ENCODE measurements at regions not wholly inside any gene's neighbourhood (a gene's known extent, or its start where the extent isn't known, plus 50 kb on each side); places are given as distances from the start of the nearest gene placed in this dataset.

DNA sequence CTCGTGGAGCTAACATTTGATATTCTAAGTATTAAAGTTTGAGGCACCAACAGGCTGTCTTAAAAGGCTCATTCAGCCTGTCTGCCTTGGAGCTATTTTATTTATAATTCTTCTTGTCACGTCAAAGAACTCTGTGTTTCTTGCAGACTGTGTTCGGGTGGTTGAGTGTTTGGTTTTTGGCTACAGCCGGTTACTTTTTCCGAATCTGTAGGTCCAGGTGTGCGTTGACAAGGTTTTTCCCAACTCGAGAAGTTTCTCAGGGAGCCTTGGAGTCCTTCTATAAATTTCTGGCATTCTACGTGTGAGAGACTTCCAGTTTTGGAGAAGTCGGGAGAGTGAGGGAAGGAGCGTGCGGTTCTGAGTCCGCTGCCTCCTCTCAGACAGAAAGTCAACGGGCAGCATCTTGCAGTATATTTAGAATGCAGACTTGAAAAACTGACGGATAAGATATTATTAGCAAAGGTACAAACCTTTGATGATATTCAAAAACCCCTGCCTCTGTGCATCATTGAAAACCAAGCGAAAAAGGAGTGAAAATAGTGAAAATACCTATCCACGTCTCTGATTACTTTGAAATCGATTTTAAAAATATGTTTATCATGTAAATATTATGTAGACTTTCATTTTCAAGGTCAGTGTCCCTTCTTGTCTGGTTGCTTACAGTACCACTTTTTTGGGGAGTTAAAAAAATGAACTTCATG, 85.2 kb upstream of the PPARA start (continued):
- TF ChIP-seq ZNF462 (CRISPR knock-in tag; IDR thresholded peaks at IDR 0.05) (no peak), NANOG (IDR thresholded peaks at IDR 0.05; ENCODE audit: borderline replicate concordance) (no peak), STAT1 (IDR thresholded peaks at IDR 0.05; ENCODE audit: unreplicated experiment) (no peak)

- H3K36me3 Mint-ChIP-seq (ENCODE audit: low read depth): no peaks in the 10 kb centered on the region
- no peak for ATAC-seq
- no peaks in the 10 kb centered on the region; the same call in 2 of the 3 replicates for H3K9me3 Mint-ChIP-seq
- H3K4me3 Mint-ChIP-seq: no peak overlapping the region
- no peak overlapping the region for H3K27ac ChIP-seq (ENCODE audit: low read depth)
- H3K27ac Mint-ChIP-seq: no peak overlapping the region
- no peak overlapping the region for H3K4me2 ChIP-seq
- H3K36me3 ChIP-seq (ENCODE audit: insufficient read depth): no peaks in the 10 kb centered on the region; the same call in 1 of the 2 replicates
- peaks cover 58% of the 10 kb centered on the region for H3K27me3 ChIP-seq (ENCODE audit: insufficient read depth)
- no peaks in the 10 kb centered on the region for H3K9me2 ChIP-seq (ENCODE audit: insufficient read depth)
- H3F3A ChIP-seq (replicated peaks; ENCODE audit: low read depth): peaks cover 14% of the 10 kb centered on the region
- H3K27me3 Mint-ChIP-seq (ENCODE audit: insufficient read depth, low read depth, poor library complexity): peaks cover 29% of the 10 kb centered on the region
- no peaks in the 10 kb centered on the region for H4K20me1 ChIP-seq (replicated peaks; ENCODE audit: insufficient read depth)
- H2AFZ ChIP-seq: no peak overlapping the region
- no peak for DNase-seq (ENCODE audit: low spot score)
- no peak overlapping the region for H3K4me3 ChIP-seq
- H3K79me2 ChIP-seq (replicated peaks; ENCODE audit: insufficient read depth): no peaks in the 10 kb centered on the region; the same call in 1 of the 2 replicates
- H3K4me1 Mint-ChIP-seq: peaks cover 15% of the 10 kb centered on the region
- peaks cover 25% of the 10 kb centered on the region for H3K4me1 ChIP-seq (ENCODE audit: insufficient read depth)
- TF ChIP-seq ZNF331 (CRISPR knock-in tag; IDR thresholded peaks at IDR 0.05; ENCODE audit: low read depth): no peak
- no peak for TF ChIP-seq EZH2 (IDR thresholded peaks at IDR 0.05; ENCODE audit: low read depth, unreplicated experiment)
- no peak for TF ChIP-seq EZH2phosphoT487 (IDR thresholded peaks at IDR 0.05; ENCODE audit: unreplicated experiment)
- TF ChIP-seq NANOG (IDR thresholded peaks at IDR 0.05; ENCODE audit: borderline replicate concordance): no peak
- TF ChIP-seq ETS1 (IDR thresholded peaks at IDR 0.05): no peak
- TF ChIP-seq JUNB (IDR thresholded peaks at IDR 0.05; ENCODE audit: unreplicated experiment): no peak
Observed at GRCh38 chr22:46065691-46066454, 84.5 kb upstream of the PPARA start.

All from GM23338 (cell line).